ENCODE measurements at regions not wholly inside any gene's neighbourhood (a gene's known extent, or its start where the extent isn't known, plus 50 kb on each side); places are given as distances from the start of the nearest gene placed in this dataset.

GRCh38 chr16:86777381-86777946, 199.1 kb downstream of the FOXL1 start:
- no peak for DNase-seq

DNA sequence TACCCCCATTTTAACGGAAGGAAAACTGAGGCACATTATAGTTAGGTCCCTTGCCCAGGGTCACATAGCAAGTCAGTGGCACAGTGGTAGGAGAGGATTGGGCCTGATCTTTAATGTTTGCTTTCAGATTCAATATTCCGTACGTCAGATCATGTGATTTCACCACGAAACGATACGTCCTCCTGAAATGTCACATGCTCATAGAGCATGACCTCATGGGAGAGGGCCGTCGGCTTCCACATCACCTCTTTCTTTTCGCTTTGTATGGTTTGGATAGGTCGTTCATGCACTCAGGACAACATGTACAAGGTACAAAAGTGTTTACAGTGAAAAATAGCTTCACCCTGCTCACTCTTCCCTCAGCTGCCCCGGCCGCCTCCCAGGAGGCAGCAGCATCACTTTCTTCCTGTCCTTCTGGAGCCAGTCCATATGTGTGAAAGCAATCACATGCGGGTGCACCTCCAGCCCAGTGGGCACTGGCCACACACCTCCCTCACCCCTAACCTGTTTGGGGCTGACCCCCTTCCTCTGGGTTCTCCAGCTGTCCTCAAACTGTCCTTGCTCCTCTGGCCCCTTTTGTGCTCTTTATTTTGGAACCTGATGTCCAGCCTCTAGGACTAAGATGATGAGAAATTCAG, 199.9 kb downstream of the FOXL1 start:
- DNase-seq: no peak

GRCh38 chr16:86778978-86779377, 200.6 kb downstream of the FOXL1 start:
- DNase-seq: no peak

GRCh38 chr16:86781046-86781445, 202.7 kb downstream of the FOXL1 start:
- DNase-seq: no peak

DNA sequence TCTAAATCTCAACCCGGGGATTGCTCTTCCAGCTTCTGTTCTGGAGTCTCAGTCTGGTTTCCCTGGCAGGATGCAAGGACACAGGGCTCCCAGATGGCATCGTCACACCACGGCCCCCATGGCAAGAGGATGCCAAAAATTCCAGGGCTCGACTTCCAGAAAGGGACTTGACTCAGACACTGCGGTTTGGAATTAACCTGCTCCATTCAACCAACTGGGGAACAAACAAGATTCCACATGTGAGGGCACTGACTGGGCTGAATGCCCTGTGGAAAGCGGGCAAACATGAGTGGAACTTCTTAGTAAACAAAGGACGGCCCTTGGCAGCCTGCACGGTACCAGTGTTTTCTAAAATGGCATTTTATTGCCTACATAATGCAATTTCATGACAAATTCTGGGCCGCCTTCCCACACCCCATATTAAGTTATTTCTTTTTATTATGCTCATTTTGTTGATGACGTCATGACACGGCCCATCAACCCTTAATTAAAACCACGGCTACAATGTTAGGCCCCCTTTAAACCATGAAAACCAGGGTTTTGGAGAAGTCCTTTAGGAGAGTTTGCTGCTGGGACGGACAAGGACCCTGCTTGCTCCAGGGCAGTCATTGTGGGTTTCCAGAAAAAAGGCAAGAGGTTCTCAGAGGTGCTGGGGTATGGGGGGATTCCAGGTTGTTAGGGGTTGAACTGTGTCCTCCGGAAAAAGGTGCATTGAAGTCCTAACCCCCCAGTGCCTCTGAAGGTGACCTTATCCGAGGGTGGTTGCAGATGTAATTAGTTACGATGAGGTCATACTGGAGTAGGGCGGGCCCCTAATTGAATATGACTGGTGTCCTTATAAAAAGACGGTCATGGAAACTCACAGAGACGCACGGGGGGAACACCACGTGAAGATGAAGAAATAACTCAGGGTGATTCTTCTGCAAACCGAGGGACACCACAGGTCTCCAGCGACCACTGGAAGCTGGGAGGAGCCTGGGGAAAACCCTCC, 205.6 kb downstream of the FOXL1 start:
- DNase-seq: no peak

- no peak for DNase-seq
Measured at GRCh38 chr16:86786338-86786737, 208.0 kb downstream of the FOXL1 start.

DNA sequence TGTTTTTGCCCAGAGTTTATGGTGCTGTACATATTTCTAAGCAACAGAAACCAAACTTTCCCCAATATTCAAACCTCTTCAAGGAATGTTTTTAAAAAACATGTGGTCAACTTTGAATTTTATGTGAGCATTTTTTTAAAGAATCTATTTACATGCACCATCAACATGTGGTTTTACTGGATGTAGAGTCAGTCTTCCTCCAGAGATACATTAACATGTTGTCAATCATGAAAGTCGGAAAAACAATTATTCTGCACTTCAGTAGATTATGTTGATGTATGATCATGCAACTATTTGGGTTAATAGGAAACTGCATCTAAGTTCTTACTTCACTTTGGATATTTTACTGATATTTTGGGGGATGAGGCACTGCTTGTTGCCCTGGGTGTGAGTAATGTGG, 208.6 kb downstream of the FOXL1 start:
- DNase-seq: no peak

DNA sequence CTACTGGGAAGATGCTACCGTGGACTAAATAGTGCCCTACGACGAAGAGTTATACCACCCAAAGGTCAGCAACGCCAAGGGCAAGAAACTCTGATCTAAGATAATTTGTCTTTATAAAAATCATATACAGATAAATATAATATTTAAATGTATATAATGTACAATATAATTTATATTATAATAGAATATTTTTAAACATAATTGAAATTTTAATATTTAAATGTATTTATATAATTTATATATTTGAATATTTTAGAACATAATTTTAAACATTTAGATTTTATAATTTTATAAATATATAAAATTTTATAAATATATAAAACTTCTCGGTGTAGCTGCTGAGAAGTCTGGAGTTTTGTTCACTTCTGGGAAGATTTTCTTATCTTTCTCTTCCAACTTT, 209.2 kb downstream of the FOXL1 start:
- DNase-seq: no peak

DNA sequence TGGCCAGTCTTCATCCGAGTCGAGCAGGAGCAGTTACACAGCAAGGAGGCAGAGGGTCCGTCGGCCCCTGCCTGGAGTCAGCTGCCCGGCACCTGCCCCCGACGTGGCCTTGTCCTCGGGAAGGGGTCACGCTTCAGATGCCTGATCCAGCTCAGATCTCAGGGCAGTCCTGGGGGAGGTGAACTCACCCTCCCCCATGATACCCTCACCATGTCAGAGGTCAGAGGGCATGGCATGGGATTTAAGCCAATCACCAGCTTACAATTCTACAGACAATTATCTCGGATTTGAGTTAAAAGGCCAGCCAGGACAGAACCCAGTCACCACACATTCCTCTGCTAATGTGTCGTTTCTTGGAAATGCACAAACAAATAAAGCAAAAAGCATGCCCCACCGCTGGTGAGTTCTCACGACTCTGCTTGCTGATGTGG, 211.3 kb downstream of the FOXL1 start:
- no peak for DNase-seq

DNA sequence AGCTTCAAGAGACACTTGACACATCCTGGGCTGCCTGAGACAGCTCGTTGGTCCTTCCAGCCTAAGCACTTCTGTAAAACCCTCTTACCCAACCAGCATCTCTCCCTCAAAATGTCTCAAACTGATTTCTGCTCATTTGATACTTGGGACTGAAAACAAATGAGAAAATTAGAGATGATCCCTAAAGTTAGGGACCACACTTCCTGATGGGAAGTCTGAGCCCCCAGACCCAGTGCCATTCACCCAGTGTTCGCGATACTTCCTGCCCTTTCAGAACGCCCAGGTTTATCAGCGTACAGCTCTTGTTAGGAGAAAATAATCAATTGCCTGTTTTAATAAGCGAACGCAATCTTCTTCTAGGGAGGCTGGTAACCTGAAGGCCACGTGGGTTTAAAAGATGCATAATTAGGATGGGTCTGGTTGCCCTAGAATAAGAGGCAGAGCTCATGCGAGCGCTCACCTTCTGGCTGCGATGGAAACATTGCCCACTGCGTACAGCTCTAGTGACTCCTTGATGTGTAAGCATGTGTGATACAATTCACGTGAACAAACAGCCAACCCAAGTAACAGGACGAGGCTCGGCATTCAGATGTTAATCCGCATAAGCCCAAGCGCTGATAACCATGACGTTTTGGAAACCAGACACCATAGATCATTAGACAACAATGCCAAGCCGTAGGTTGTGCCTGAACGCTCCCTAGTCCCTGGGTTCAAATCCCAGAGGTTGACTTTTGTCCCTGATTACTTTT, 213.1 kb downstream of the FOXL1 start:
- no peak for DNase-seq

- no peak for DNase-seq
Measured at GRCh38 chr16:86794216-86794864, 216.0 kb downstream of the FOXL1 start.

- DNase-seq: no peak
Measured at GRCh38 chr16:86797700-86798099, 219.4 kb downstream of the FOXL1 start.

DNA sequence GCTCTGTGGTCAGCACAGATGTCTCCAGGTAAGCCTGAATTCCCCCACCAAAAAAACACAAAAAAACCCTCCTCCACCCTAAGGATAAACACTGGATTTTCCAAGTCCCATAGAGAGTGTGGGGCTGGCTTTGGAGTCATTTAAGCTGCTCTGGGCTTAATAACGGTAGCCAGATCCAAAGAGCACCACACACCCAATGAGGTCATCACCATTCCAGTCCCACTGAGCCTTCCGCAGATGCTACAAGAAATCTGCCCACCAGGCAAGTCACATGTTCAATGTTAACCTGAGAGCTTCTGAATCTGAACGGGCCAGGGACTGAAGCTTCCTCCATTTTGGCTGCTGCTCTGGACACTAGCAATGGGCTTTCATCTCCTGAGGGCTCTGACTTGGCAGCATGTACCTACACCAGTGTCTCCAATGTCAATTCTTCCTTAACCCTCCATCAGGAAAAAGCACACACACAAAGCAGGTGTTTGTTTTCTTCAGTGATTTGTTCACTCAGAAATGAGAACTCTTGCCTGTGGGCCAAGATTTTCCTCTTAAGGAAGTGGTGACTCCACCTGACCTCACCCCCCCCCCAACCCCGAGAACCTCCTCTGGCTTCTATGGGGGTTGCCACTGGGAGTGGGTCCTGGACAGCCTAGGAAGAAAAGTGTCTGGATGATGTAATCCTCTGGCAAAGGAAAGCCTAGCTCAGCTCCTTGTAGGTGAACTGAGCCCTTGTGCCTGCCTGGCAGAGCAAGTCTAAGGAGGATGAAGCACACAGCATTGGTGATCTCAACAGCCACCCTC, 220.1 kb downstream of the FOXL1 start:
- no peak for DNase-seq

GRCh38 chr16:86799367-86799766, 221.0 kb downstream of the FOXL1 start:
- no peak for DNase-seq

- DNase-seq: no peak
Measured at GRCh38 chr16:86800894-86801293, 222.5 kb downstream of the FOXL1 start.

DNA sequence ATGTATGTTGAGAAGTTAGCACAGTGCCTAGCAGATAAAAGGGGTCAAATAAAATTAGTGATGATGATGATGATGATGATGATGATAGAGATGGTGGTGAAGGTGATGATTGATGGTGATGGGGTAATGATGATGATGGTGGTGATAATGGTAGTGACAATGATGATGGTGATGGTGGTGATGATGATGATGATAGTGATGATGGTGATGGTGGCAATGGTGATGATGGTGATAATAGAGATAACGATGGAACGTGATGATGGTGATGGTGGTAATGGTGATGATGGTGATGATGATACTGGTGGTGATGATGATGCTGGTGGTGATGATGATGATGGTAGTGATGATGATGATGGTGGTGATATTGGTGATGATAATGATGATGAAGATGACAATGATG, 223.7 kb downstream of the FOXL1 start:
- DNase-seq: no peak

DNA sequence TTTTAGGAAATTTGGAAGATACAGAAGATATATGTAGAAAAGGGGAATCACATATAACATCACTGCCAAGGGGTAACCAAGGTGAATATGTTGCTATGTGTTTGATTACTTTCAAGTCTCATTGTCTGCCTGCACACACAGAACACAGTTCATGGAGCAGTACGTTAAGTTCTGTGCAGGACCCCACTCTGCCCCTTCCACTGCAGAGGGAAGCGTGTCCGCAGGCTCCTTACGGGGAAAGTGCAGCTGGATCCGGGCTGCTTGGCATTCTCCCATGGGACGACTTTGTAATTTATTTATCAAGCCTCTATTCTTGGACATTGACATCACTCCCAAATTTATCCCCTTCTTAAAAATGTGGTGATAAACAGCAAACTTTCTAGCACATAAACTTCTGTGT, 226.8 kb downstream of the FOXL1 start:
- DNase-seq: no peak

GRCh38 chr16:86806181-86806837, 228.0 kb downstream of the FOXL1 start:
- no peak for DNase-seq

DNA sequence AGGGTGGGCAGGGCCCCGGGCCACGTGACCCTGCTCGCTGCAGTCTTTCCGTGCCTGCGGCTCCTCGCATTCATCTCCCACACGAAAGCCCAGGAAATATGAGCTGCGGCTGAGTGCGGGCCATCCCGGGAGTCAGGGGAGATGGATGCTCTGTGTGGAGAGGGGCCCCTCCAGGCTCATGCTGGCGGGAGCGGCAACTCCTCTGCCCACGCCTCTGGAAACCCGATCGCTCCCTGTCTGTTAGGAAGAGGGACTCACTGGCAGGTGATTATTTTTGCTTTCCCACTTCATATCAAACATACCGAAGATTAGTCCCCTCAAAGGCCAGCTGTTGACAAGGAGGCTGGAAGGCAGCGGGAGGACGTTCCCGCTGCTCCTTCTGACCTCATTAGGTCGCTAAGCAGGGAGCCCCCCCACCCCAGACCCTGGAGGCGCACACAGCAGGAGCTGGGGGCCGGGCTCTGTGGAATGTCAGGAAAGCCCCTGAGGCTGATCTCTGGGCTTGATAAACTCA, 228.5 kb downstream of the FOXL1 start:
- DNase-seq: no peak

DNA sequence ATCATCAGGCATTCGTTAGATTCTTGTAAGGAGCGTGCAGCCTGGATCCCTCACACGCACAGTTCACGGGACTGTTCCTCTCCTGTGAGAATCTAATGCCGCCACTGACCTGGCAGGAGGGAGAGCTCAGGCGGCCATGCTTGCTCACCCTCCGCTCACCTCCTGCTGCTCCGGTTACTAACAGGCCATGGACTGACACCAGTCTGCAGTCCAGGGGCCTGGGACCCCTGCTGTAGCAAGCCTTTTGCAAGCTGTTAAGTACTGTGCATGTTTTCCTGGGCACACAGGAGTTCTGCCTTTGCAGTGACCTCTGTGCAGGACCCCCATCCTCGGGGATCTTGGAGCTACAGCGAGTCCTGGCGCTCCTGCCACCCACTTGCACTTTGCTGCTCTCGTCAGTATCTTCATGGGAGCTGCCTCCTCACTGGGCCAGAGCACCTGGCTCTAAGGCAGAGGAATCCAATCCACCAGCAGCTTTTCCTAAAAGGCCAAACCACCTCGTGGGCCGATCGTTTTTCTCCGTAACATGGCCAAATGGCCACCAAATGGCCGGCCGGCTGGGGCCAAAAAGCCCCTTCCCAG, 230.6 kb downstream of the FOXL1 start:
- no peak for DNase-seq

Data from activated T-cell treated with anti-CD3 and anti-CD28 coated beads, Interleukin-2, amount 50 U/mL, for 48 hours (primary cell).